ENCODE measurements at regions not wholly inside any gene's neighbourhood (a gene's known extent, or its start where the extent isn't known, plus 50 kb on each side); places are given as distances from the start of the nearest gene placed in this dataset.

- DNase-seq (ENCODE audit: low read depth): no peak
Measured at GRCh38 chr12:124630791-124631313, 63.4 kb upstream of the NCOR2 start.

- DNase-seq (ENCODE audit: low read depth): no peak
Measured at GRCh38 chr12:124629789-124630480, 62.5 kb upstream of the NCOR2 start.

- DNase-seq (ENCODE audit: low read depth): no peak
Measured at GRCh38 chr12:124629117-124629516, 61.7 kb upstream of the NCOR2 start.

GRCh38 chr12:124627956-124628355, 60.5 kb upstream of the NCOR2 start:
- no peak for DNase-seq (ENCODE audit: low read depth)

DNA sequence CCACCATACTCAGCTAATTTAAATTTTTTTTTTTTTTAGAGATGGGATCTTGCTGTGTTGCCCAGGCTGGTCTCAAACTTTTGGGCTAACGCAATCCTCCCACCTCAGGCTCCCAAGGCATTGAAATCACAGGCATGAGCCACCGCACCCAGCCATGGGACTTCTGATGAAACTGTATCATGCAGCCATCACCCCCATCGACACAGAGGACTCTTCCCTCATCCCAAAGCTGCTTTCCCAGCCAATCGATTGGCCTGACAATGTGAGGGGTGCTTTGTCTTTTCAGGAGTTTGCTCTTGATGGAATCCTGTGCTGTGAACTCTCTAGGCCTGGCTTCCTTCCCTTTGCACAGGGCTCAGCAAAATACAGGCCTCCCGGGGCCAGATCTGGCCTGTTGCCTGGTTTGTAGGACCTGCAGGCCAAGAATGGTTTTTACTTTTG, 59.6 kb upstream of the NCOR2 start:
- peak; percentile 31 for DNase-seq (ENCODE audit: low read depth)

- DNase-seq (ENCODE audit: low read depth): peak; percentile 50
Measured at GRCh38 chr12:124625867-124626675, 58.7 kb upstream of the NCOR2 start.

DNA sequence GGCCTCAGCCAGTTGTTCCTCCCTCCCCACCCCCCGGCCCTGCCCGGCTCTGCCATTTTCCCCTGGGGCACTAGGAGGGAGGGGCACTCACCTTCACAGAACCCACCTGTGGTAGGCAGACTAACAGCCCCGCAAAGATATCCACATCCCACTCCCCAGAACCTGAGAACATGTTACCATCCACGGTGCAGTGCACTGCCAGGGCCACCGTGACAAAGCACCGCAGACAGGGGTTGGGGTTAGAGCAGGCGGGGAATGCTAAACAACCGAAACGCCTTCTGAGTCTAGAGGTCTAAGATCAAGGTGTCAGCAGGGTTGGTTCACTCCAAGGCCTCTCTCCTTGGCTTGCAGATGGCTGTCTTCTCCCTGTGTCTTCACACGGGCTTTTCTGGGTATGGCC, 57.4 kb upstream of the NCOR2 start:
- DNase-seq (ENCODE audit: low read depth): no peak

GRCh38 chr12:124623344-124624035, 56.1 kb upstream of the NCOR2 start:
- no peak for DNase-seq (ENCODE audit: low read depth)

DNA sequence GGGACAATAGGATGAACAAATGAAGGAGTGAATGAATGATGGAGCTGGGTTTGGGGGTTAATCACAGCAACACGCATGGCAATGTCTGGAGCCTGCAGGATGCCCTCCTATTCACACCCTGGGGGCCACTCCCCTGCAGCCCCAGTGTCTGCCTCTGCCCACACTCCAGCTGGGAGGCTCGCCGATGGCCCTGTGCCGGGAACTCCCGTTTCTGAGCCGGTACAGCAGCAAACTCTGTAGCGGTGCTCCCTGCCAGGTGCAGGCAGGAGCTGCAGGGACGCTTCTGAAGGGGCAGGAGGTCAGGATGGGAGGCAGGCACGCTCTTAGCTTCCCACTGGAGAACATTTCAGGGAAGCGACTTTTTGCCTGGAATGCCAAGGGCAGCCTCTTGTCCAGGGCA, 55.4 kb upstream of the NCOR2 start:
- DNase-seq (ENCODE audit: low read depth): no peak

DNA sequence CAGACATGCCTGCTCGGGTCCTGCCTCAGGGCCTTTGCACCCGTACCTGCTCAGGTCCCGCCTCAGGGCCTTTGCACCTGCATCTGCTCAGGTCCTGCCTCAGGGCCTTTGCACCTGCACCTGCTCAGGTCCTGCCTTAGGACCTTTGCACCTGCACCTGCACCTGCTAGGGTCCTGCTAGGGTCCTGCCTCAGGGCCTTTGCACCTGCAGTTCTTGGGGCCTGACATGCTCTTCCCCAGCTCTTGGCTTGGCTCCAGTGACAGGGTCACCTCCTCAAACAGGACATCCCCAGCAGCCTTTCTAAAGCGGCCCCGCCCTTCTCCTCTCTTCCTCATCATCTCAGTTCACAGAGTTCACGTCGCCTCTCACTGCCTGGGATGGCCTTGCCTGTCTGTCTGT, 54.9 kb upstream of the NCOR2 start:
- no peak for DNase-seq (ENCODE audit: low read depth)

GRCh38 chr12:124621296-124621660, 53.9 kb upstream of the NCOR2 start:
- DNase-seq (ENCODE audit: low read depth): no peak

DNA sequence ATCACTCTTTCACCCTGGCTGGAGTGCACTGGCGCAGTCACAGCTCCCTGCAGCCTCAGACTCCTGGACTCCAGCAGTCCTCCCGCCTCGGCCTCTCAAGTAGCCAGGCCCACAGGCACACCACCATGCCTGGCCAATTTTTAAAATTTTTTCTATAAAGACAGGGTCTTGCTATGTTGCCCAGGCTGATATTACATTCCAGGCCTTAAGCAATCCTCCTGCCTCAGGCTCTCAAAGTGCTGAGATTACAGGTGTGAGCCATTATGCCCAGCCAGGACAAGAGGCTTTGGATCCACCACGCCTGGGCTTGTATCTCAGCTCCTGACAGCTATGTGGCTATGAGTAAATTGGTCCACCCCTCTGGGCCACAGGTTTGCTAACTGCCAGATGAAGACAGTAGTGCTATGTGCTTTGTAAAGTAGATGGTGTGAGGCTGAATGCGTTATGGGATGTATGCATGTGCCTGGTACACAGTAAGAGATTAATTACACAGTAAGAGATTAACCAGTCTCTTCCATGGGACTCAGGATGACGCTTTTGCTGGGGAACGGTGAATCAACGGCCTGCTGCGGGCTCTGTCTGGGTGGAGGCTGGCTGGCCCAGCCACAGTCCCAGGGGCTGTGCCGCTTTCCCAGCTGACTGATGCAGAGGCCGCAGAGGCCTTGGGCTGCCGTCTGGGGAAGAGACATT, 53.3 kb upstream of the NCOR2 start:
- no peak for DNase-seq (ENCODE audit: low read depth)

DNA sequence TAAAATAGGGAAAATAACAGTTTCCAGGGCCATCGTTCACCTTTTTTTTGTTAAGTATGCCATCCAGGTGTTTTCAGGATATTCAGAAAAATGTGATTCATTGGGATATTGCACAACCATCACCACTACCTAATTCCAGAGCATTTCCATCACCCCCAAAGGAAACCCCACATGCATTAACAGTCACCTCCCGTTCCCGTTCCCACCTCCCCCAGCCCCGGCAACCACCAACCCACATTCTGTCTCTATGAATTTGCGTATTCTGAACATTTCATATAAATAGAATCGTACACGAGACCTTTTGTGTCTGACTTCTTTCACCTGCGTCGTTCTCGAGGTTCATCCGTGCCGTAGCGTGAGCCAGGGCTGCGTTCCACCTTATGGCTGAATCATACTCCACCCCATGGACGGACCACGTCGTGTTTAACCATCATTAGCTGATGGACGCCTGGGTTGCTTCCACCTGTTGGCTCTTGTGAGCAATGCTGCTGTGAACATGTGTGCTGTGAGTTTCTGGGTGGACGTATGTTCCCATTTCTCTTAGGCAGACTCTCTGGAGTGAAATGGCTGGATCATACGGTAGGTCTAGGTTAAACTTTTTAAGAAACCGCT, 51.0 kb upstream of the NCOR2 start:
- DNase-seq (ENCODE audit: low read depth): no peak

- DNase-seq (ENCODE audit: low read depth): no peak
Measured at GRCh38 chr12:124617615-124618014, 50.2 kb upstream of the NCOR2 start.
